SK-N-MC (cell line): ENCODE measurements at regions not wholly inside any gene's neighbourhood (a gene's known extent, or its start where the extent isn't known, plus 50 kb on each side); places are given as distances from the start of the nearest gene placed in this dataset.

Experiments
- DNase-seq: peaks from one replicate; pipeline ENCODE4 v3.0.0-alpha.2; 2011; ENCODE audit warnings: low read depth, low spot score
- H3K27ac ChIP-seq: fragments of 200-600 bp; sonication (generic); 2 replicates; pipeline ENCODE4 v1.5.1; 2016; ENCODE audit warnings: mixed run types
- H3K36me3 ChIP-seq: fragments of 200-600 bp; sonication (generic); 2 replicates; pipeline ENCODE4 v1.6.1; 2017; ENCODE audit warnings: antibody characterized with exemption, low read length, mixed read lengths; ENCODE audit not compliant: insufficient read depth
- H3K4me3 ChIP-seq: fragments of 200-600 bp; sonication (generic); 2 replicates; pipeline ENCODE4 v1.5.1; 2016
- H3K9ac ChIP-seq: fragments of 200-600 bp; sonication (generic); 2 replicates; pipeline ENCODE4 v1.8.0; 2017; ENCODE audit warnings: mixed run types, mixed read lengths; ENCODE audit not compliant: insufficient read length
- H3K9me3 ChIP-seq: fragments of 200-600 bp; sonication (generic); 2 replicates; pipeline ENCODE4 v1.6.1; 2017; ENCODE audit warnings: low read depth, mild to moderate bottlenecking, antibody characterized with exemption, low read length, moderate library complexity, mixed read lengths
- EZH2 ChIP-seq: fragments of 200-600 bp; sonication (generic); IDR thresholded peaks from one replicate; pipeline ENCODE4 v1.6.1; 2017; ENCODE audit warnings: antibody characterized with exemption
- FOXP2 ChIP-seq: optimal IDR thresholded peaks from 2 replicates; pipeline ENCODE3; 2011; ENCODE audit warnings: mild to moderate bottlenecking, moderate library complexity; ENCODE audit not compliant: insufficient read depth; ENCODE audit errors: extremely low read length, control extremely low read depth
- POLR2AphosphoS5 ChIP-seq: IDR thresholded peaks from 2 replicates; pipeline ENCODE4 v1.6.1; 2012; ENCODE audit warnings: mild to moderate bottlenecking, low read depth, low read length, borderline replicate concordance

DNA sequence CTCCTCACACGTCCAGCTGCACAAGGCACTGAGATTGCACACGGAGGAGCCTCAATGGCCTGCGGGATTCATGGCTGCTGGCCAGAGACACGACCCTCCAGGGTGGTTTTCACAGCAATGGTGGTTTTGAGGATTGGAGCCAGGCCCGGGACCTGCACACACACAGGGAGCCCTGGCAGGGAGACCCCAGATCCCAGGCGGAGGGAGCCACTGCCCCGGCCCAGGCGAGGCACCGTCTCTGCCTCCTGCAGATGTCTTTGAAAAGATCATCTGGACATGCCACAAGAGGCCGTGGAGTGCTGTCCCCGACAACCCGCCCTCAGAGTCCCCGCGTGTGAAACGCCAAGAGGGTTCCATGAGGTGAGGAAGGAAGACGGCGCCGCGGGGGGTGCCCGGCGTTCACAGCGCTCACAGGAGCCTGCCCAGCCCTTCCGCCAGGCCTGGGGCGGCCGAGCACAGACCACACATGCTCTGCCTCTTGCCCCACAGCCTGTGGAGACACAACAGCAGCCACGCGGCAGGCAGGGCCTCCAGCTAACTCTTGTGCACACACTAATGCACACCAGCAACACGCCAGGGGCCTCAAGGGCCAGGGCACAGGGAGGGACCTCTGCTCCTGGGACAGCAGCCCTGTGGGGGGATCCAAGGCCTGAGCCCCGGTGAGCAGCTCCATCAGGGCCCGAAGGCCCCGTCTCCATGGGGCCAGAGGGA, 72.8 kb upstream of the CTDP1 start:
- Histone ChIP-seq H3K4me3 (no peak overlapping the region), H3K27ac (no peak overlapping the region), H3K9ac (no peak overlapping the region), H3K9me3 (no peaks in the 10 kb centered on the region), H3K36me3 (no peaks in the 10 kb centered on the region)
- no peak for DNase-seq
- TF ChIP-seq FOXP2 (no peak), EZH2 (no peak), POLR2AphosphoS5 (no peak)

GRCh38 chr18:79607361-79607952, 72.1 kb upstream of the CTDP1 start:
- no peak for TF ChIP-seq POLR2AphosphoS5
- no peak for TF ChIP-seq FOXP2
- no peak for TF ChIP-seq EZH2
- no peaks in the 10 kb centered on the region for H3K9me3 ChIP-seq
- no peak for DNase-seq

GRCh38 chr18:79608069-79608468, 71.5 kb upstream of the CTDP1 start:
- no peak overlapping the region for H3K4me3 ChIP-seq
- DNase-seq, result no peak
- H3K36me3 ChIP-seq, result no peaks in the 10 kb centered on the region
- TF ChIP-seq EZH2 (no peak), POLR2AphosphoS5 (no peak), FOXP2 (no peak)
- H3K9me3 ChIP-seq, result no peaks in the 10 kb centered on the region
- no peak overlapping the region for H3K9ac ChIP-seq
- H3K27ac ChIP-seq, result no peak overlapping the region

More at GRCh38 chr18:79607361-79607952, 72.1 kb upstream of the CTDP1 start:
- no peak overlapping the region for H3K4me3 ChIP-seq
- H3K36me3 ChIP-seq, result no peaks in the 10 kb centered on the region
- H3K27ac ChIP-seq, result no peak overlapping the region
- no peak overlapping the region for H3K9ac ChIP-seq

DNA sequence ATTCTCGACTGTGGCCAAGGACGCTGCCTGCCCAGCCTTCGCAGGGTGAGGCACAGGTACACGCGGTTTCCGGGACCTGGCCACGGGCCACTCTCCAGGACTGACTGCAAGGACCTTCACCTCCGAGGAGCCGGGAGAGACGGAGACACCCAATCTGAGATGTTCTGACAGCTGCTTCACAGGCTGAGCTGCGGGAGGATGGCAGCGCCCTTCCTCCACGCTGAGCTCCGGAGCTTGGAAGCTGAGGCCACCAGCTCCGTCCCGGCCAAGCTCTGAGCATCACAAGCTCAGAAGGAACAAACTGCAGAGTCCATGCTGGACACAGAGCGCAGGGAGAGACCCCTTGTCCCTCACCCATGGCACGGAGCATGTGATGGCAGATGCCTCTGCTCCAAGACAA, 71.1 kb upstream of the CTDP1 start:
- Histone ChIP-seq H3K27ac (no peak overlapping the region), H3K4me3 (no peak overlapping the region), H3K9ac (no peak overlapping the region), H3K36me3 (no peaks in the 10 kb centered on the region), H3K9me3 (no peaks in the 10 kb centered on the region)
- no peak for DNase-seq
- TF ChIP-seq FOXP2 (no peak), POLR2AphosphoS5 (no peak), EZH2 (no peak)

DNA sequence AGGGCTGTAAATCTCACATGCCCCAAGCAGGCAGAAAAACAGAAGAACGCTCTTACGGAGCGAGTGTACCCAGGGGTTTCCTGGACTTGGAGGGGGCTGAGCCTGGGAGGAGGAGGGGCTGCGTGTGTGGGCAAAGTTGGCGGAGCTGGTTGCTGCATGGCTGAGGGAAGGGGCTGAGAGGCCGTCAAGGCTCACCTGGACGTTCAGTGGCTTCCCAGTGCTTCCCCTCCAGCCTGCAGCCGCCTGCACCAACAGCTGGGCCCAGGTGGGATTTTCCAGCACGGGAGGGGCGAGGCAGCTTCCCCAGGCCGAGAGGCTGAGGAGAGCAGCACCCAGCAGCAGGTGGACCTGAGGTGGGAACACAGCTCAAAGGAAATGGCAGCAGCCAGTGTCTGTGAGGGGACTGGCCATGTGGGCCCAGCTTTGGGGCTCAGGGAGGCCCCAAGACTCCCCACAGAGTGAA, 70.6 kb upstream of the CTDP1 start:
- no peaks in the 10 kb centered on the region for H3K36me3 ChIP-seq
- H3K9ac ChIP-seq, result no peak overlapping the region
- no peak overlapping the region for H3K4me3 ChIP-seq
- no peak for TF ChIP-seq POLR2AphosphoS5
- no peak for TF ChIP-seq FOXP2
- no peak for TF ChIP-seq EZH2
- no peak overlapping the region for H3K27ac ChIP-seq
- no peaks in the 10 kb centered on the region for H3K9me3 ChIP-seq
- no peak for DNase-seq

- H3K9ac ChIP-seq, result no peak overlapping the region
- no peaks in the 10 kb centered on the region for H3K9me3 ChIP-seq
- H3K36me3 ChIP-seq, result no peaks in the 10 kb centered on the region
- no peak overlapping the region for H3K4me3 ChIP-seq
- no peak for DNase-seq
- no peak overlapping the region for H3K27ac ChIP-seq
- TF ChIP-seq FOXP2, result no peak
- no peak for TF ChIP-seq EZH2
- TF ChIP-seq POLR2AphosphoS5, result no peak
Observed at GRCh38 chr18:79609841-79610281, 69.7 kb upstream of the CTDP1 start.

GRCh38 chr18:79610461-79611039, 69.1 kb upstream of the CTDP1 start:
- DNase-seq, result no peak
- Histone ChIP-seq H3K9ac (no peak overlapping the region), H3K9me3 (no peaks in the 10 kb centered on the region), H3K4me3 (no peak overlapping the region), H3K36me3 (no peaks in the 10 kb centered on the region), H3K27ac (no peak overlapping the region)
- no peak for TF ChIP-seq FOXP2
- no peak for TF ChIP-seq EZH2
- TF ChIP-seq POLR2AphosphoS5, result no peak

DNA sequence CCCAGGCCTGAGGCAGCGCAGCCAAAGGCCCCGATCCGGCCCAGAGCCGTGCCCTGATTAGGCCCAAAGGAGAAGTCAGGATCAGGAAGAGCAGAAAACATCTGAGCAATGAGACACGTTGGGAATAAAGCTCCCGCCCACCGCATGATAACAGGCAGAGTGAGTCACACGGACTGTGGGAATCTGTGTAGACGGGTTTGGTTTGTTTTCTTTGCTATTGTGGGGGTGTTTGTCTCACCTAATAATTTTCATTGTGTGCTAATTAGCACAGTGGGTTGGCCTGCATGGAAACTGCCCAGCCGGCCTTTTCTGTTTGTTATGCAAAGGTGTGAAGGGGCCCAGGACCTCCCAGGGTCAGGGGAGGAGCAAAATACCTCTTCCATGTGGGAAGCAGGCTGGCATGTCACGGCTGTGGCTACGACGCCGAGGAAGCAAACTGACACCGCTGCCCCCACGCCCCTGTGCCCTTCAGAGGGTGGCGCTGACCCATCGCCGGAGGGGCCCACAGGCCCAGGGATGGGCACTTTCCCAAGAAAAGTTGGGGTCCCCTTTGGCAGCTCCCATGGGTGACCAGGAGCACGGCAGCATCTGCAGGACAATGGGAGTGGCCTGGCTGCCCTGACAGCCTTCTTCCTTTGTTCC, 68.4 kb upstream of the CTDP1 start:
- no peak overlapping the region for H3K27ac ChIP-seq
- no peak overlapping the region for H3K9ac ChIP-seq
- no peak for DNase-seq
- no peaks in the 10 kb centered on the region for H3K9me3 ChIP-seq
- H3K36me3 ChIP-seq, result no peaks in the 10 kb centered on the region
- TF ChIP-seq POLR2AphosphoS5 (no peak), EZH2 (no peak), FOXP2 (no peak)
- H3K4me3 ChIP-seq, result no peak overlapping the region

DNA sequence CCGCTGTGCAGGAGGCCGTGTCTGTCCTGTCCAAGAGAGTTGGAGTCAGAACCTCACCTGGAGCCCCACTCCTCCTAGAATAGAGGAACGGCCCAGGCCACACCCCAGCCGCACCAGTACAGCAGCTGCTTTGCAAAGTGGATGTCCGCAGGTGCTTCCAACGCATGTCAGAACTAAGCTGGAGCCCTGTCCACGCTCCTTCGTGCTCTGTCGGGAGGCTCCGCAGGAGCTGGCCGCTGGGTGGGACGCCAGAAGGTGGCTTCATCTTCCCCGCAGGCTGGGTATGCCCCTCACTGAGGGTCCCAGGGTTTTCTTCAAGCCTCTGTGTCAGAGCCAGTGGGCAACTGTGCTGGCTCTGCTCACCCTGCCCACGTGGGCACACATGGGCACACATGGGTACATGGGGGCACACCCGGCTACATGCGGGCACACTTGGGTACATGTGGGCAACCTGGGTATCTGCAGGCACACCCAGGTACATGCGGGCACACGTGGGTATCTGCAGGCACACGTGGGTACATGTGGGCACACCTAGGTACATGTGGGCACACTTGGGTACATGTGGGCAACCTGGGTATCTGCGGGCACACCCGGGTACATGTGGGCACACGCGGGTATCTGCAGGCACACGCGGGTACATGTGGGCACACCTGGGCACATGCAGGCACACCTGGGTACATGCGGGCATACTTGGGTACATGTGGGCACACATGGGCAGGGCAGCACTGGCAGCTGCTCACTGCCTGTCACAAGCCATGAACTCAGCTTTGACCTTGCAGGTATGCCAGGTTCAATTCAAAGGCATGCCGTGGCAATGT, 67.1 kb upstream of the CTDP1 start:
- H3K9me3 ChIP-seq, result no peaks in the 10 kb centered on the region
- DNase-seq, result no peak
- H3K27ac ChIP-seq, result no peak overlapping the region
- no peak overlapping the region for H3K9ac ChIP-seq
- no peak overlapping the region for H3K4me3 ChIP-seq
- H3K36me3 ChIP-seq, result no peaks in the 10 kb centered on the region
- TF ChIP-seq FOXP2 (no peak), EZH2 (no peak), POLR2AphosphoS5 (no peak)
